ENCODE measurements at regions not wholly inside any gene's neighbourhood (a gene's known extent, or its start where the extent isn't known, plus 50 kb on each side); places are given as distances from the start of the nearest gene placed in this dataset.

DNA sequence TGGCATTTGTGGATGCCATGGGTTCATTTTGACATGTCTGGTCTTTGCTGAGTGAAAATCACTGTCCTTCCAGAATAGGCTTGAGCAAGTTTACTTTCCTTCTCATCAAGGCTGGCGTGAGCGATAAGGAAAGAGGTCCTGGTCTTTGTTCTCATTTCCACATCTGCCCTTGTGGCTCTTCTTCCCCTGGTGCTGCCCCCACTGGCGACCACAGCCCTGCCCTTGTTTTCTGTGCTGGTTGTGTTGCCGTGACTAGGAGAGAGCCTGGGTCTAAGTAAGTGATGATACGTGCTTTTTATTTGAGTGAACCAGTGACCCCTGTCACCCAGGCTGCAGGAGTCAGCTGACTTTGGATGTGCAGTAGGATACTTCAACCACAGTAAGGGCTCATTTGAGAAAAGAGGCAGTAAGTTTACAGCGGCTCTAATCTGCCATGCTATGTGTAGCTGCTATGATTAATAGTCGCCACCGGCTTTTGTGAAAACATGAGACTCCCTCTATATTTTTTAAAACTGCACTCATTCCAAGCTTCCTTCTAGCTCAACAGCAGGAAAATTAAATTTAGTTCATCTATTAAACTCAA, 441.7 kb downstream of the RNF144A start:
- no peaks in the 10 kb centered on the region for H3K36me3 Mint-ChIP-seq
- DNase-seq (ENCODE audit: extremely low spot score, unreplicated experiment): no peak
- H3K27ac Mint-ChIP-seq: peak overlapping the region; percentile 31
- peaks cover 14% of the 10 kb centered on the region for H3K4me1 Mint-ChIP-seq (ENCODE audit: unreplicated experiment)
- TF ChIP-seq CTCF (conservative IDR thresholded peaks at IDR 0.05): no peak
- no peaks in the 10 kb centered on the region for H3K9me3 Mint-ChIP-seq
- H3K27me3 Mint-ChIP-seq: no peaks in the 10 kb centered on the region
- H3K4me3 Mint-ChIP-seq: no peak overlapping the region

DNA sequence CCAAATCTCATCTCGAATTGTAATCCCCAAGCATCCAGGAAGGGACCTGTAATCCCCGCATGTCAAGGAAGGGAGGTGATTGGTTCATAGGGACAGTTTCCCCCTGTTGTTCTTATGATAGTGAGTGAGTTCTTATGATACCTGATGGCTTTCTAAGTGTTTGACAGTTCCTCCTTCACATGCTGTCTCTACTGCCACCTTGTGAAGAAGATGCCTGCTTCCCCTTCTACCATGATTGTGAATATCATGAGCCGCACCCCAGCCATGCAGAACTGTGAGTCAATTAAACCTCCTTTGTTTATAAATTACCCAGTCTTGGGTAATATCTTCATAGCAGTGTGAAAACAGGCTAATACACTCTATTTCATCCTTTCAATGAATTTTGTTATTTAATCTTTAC, 446.7 kb downstream of the RNF144A start:
- no peak for TF ChIP-seq CTCF (conservative IDR thresholded peaks at IDR 0.05)
- Mint-ChIP-seq H3K36me3 (no peaks in the 10 kb centered on the region), H3K4me3 (no peak overlapping the region), H3K4me1 (ENCODE audit: unreplicated experiment) (peaks cover 12% of the 10 kb centered on the region), H3K27me3 (no peaks in the 10 kb centered on the region), H3K9me3 (no peaks in the 10 kb centered on the region), H3K27ac (no peak overlapping the region)
- DNase-seq (ENCODE audit: extremely low spot score, unreplicated experiment): no peak

- no peak for DNase-seq (ENCODE audit: extremely low spot score, unreplicated experiment)
- Mint-ChIP-seq H3K4me3 (no peak overlapping the region), H3K36me3 (no peaks in the 10 kb centered on the region), H3K9me3 (no peaks in the 10 kb centered on the region), H3K27me3 (peaks cover 3% of the 10 kb centered on the region), H3K27ac (no peak overlapping the region), H3K4me1 (ENCODE audit: unreplicated experiment) (no peaks in the 10 kb centered on the region)
- no peak for TF ChIP-seq CTCF (conservative IDR thresholded peaks at IDR 0.05)
These were observed 451.0 kb downstream of the RNF144A start for GRCh38 chr2:7368211-7368610.

DNA sequence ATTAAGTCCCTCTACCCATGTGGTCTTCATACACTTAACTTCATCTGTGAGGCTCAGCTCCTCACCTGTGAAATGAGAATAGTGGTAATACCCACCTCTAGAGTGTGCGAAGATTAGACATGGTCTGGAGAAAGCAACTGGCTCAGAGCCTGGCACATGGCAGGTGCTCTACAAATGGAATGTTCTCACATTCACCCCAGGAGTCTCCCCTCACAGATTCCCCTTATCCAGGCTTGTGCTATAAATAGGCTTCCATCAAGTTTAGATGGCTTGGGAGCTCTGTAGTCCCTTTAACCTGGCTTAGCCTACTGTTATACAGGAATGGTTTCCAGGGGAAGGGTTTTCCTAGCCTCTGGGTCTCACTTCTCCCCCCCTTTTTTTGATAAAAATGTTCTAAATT, 455.9 kb downstream of the RNF144A start:
- H3K4me1 Mint-ChIP-seq (ENCODE audit: unreplicated experiment): peaks cover 11% of the 10 kb centered on the region
- H3K36me3 Mint-ChIP-seq: no peaks in the 10 kb centered on the region
- peaks cover 3% of the 10 kb centered on the region for H3K27me3 Mint-ChIP-seq
- no peak for DNase-seq (ENCODE audit: extremely low spot score, unreplicated experiment)
- no peaks in the 10 kb centered on the region for H3K9me3 Mint-ChIP-seq
- no peak for TF ChIP-seq CTCF (conservative IDR thresholded peaks at IDR 0.05)
- no peak overlapping the region for H3K4me3 Mint-ChIP-seq
- no peak overlapping the region for H3K27ac Mint-ChIP-seq

DNA sequence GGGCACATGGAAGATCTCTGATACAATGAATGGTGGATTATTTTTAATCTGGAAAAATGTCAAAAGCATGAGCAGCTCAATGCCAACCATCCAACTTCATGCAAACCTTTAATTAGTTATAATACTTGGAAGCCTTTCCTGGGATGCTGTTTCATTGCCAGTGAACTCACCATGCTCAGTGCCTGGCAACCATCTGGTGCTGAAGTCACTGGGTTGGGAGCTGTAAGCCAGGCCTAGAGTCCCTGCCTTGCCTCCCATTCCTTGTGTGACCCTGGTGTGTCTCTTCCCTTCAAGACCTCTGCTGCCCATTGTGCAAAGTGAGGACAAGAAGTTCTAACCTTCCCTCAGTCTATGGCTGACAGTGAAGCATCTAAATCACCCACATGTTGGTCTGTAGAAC, 458.7 kb downstream of the RNF144A start:
- TF ChIP-seq CTCF (conservative IDR thresholded peaks at IDR 0.05): no peak
- peaks cover 18% of the 10 kb centered on the region for H3K4me1 Mint-ChIP-seq (ENCODE audit: unreplicated experiment)
- no peaks in the 10 kb centered on the region for H3K9me3 Mint-ChIP-seq
- H3K27me3 Mint-ChIP-seq: peaks cover 3% of the 10 kb centered on the region
- H3K4me3 Mint-ChIP-seq: no peak overlapping the region
- H3K27ac Mint-ChIP-seq: no peak overlapping the region
- no peak for DNase-seq (ENCODE audit: extremely low spot score, unreplicated experiment)
- no peaks in the 10 kb centered on the region for H3K36me3 Mint-ChIP-seq

Measured in type B pancreatic cell (in vitro differentiated cells).